GM20431 (cell line): ENCODE measurements at regions not wholly inside any gene's neighbourhood (a gene's known extent, or its start where the extent isn't known, plus 50 kb on each side); places are given as distances from the start of the nearest gene placed in this dataset.

Experiments
- in situ Hi-C: fragments of 300-500 bp; cut with MseI, MboI; formaldehyde crosslinking; loops from one replicate; pipeline ENCODE4 v1.15.0; 2020; ENCODE audit warnings: low sequenced_read_pairs; ENCODE audit not compliant: unreplicated experiment

DNA sequence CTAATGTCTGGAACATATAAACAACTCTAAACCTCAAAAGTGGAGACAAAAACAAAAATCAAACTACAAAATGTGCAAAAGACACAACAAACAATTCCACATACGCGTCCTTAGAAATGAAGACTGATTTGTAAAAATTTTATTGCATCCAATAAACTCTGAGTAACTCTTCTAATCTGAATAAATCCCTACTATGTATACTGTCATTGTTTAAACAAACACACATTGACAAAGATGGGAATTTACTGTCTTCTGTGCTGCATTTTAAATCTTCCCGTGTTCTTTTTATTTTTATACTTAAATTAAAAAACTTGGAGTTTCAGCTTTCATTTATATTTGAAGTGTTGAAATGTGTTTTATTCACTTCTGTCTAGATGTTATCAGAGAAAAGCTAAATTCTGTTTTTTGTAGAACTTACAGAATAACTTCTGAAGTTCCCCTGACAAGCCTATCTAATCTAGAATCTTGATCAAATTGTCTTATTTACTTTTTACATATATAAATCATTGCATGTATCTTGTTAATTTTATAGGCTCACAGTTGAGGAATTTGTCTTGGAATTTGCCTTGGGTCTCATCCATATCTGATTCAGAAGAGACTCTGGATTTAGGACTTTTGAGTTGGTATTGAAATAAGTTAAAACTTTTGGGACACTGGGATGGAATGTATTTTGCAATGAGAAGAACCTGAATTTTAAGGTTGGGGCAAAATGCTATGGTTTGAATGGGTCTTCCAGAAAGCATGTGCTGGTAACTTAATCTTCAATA is 2064.4 kb upstream of the C9orf72 start:
- in situ Hi-C loops = no loop called here

DNA sequence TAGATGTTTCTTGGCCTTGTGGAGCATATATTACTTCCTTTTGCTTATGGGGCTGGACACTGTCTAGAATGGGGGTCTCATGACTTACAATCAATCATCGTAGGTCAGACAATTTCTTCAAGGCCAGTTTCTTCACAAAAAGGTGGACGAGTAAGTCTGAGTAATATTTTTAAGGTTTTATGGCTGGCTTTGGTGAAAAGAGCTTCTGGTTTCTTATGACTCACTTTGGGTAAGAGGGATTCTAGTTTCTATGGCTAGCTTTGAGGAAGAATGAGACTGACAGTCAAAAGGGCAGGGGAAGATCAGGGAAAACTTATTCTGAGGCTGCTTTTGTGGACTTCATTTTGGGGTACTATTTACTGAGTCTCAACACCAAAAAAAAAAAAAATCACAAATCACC is 2067.2 kb upstream of the C9orf72 start:
- in situ Hi-C loops = no loop called here

DNA sequence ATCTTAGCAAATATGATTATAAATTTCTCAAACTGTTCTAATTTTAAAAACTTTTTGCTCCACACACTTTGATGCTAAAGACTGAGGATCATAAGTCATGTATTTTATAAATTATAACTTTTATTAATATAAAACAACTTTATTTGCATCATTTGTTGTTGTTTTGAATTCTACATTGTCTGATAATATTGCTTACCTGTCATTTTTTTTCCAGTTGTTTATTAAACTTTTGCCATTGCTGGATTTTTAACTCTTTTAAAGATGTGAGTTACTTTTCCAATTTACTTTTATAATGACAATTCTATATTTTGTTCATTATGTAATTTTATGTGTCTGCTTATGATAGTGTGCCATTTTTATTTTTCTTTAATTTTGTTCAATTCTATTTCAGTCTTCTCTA is 2071.2 kb upstream of the C9orf72 start:
- in situ Hi-C loops = no loop called here

DNA sequence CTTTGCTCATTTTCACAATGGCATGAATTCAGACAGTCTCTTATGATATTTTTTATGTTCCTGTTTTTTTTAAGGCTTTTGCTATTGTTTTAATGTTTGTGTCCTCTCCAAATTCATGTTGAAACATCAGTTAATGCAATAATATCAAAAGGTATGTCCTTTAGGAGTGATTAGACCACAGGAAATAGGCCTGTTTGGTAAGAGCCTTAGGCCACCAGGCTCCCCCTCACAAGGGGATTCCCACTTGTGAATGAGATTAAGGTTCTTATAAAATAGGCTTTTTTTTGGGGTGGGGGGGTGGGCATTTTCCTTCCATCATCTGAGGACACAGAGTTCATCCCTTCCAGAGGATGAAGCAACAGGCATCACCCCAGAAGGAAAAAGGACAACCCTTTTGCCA is 2074.2 kb upstream of the C9orf72 start:
- in situ Hi-C loops = no loop called here

DNA sequence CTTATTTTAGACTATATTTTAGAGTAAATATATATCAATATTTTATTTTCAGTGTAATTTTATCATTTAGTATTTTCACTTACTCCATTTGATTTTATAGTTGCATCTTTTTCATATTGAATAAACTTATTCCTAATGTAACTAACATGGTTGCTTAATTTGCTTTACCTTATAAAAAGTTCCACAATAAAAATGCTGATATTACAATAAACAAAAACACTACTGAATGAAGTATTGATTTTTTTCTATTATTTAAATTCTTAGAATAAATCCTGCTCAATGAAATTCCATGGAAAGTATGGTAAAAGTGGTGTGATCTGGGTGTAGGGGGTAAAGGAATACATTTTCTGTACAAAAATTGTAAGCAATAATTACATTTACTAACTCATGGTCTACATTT is 2074.9 kb upstream of the C9orf72 start:
- in situ Hi-C loops = no loop called here

DNA sequence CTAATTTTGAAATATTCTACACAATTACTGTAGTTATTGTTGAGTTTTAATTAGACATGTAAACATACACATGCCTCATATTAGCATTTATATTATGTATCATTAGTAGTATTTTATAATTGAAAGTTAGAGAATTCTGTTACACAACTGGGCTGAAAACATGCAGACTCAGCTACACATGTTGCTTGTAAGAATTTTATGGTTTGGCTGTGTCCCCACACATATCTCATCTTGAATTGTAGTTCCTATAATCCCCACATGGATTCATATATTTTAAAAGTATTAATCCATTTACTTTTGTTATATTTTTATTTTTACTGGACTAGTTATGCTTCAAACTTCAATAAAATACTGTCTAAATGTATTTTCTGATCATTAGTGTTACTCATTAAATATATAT is 2075.3 kb upstream of the C9orf72 start:
- in situ Hi-C loops = no loop called here

DNA sequence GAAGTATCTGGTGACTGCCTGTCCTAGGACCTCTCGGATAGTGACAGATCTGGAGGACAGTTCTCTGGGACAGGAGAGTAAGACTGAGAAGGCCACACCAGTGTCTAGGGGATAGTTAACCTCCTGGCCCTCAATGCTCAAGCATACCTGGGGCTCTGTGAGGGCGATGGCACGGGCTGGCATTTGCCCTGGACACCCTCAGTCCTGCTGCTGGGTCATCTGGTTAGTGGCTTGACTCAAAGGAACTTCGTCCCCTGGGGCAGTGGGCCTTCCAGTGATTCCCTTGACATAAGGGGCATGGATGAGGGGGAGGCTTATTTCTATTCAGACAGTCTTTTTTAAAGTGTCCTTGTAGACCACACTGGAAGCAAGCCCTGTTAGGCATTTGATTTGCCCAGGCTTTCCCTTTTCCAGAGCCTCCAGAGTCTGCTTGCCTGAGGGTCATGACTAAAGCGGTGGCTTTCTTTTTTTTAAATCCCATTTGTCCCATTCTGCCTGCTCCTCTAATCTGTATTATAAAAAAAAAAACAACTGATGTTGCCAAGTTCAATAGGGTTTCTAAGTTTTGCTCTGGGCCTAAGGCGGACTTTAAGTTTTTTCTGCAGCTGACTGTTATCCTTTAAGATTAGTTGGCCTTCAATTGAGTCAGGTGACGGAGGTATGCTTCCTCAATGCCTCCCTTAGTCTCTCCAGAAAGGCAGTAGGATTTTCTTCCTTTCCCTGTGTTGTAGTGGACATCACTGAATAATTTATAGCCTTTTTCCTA is 2083.5 kb upstream of the C9orf72 start:
- in situ Hi-C loops = no loop called here

DNA sequence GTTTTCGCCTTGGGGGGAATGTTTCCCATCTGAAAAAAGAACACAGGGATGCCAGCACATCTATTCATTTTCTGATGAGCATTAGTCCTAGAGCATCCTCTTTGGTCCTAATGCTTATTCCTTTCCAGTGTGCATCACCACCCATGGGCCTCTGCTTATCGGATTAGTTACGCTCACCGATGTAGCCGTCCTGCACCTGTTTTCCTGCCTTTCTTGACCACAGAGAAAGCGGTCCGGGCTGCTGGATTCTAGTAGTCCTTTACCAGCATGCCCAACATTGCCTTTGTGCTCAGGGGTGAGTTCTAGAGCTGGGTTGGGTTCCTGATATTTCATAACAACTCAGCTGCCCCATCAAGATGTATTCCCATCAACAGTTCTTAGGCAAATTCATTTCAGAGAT is 2084.5 kb upstream of the C9orf72 start:
- in situ Hi-C loops = no loop called here

DNA sequence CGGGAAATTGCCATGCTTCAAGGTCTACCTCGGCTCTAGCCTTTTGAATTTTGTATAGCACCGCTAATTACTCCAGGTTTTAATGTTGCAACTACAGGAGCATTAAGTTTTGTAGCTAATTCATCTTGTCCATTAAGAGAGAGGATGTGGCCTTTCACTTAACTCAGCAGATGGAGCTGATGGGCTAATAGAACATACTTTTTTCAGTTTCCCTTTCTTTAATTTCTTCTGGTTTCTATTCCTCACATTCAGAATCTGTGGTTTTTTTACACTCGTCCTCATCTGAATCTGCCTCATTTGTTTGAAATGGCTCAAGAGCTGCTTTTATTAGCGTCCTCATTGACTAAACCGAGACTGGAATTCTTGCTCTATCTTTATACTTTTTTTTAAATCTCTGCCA is 2085.7 kb upstream of the C9orf72 start:
- in situ Hi-C loops = no loop called here

DNA sequence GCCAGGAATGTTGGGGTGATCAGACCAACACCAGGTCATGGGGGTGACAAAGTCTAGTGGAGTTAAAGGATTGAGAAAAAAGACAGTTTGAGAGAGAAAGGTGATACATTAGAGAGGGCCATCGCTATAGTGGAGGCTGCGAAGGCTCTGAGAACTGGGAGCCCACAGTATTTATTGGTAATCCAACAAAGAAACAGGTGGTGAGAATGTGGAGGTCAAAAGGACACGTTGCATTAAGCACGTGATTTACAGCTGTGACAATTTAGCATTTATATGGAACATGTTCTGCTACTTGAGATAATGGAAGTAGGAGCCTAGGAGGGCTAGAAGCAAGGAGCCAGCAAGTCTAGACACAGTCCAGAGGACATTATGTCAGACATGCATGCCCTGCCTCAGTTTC is 2086.5 kb upstream of the C9orf72 start:
- in situ Hi-C loops = no loop called here

DNA sequence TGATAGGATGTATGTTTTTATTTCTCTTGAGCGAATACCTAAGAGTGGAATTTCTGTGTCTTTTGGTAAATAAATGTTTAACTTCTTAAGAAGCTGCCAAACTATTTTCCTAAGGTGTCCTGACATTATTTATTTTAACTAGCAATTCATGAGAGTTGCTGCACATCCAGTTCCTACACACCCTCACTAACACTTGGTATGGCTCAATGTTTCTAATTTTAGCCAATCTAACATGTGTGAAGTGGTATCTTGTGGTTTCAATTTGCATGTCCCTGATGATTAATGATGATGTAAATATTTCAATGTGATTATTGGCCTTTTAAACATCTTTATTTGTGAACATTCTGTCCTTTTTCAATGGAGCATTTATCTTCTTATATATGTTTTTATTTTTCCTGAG is 2095.5 kb upstream of the C9orf72 start:
- in situ Hi-C loops = no loop called here

DNA sequence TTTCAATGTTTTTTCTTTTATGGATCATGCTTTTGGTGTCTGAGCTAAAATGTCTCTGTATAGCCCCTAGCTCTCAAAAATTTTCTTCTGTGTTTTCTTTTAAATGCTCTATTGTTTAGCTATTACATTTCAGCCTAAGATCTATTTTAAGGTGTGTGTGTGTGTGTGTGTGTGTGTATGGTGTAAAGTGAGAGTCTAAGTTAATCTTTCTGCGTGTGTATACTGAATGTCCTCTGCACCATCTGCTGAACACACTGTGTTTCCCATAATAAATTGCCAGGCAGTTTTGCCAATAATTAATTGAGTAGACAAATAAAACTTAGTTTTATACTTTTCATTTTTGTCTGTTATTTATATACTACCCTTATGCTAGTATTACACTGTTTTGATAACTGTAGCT is 2096.3 kb upstream of the C9orf72 start:
- in situ Hi-C loops = no loop called here

DNA sequence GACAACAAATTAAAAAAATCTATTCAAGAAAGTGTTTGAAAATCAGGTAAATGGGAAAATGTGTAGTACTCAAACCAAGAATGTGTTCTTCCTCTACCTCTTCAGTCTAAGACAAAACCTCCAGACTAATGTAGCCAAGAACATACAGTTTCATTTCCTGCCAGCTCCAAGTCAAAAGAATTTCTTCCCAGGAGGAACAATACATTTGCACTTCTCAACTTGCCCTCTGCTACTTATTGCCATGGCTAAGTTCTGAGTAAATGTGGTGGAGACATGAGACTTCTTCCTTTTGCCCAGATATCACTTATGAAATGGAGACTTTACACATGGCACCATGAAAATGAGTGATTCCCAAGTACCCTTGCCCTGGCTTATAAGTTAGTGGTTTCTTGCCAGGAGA is 2112.2 kb upstream of the C9orf72 start:
- in situ Hi-C loops = no loop called here

DNA sequence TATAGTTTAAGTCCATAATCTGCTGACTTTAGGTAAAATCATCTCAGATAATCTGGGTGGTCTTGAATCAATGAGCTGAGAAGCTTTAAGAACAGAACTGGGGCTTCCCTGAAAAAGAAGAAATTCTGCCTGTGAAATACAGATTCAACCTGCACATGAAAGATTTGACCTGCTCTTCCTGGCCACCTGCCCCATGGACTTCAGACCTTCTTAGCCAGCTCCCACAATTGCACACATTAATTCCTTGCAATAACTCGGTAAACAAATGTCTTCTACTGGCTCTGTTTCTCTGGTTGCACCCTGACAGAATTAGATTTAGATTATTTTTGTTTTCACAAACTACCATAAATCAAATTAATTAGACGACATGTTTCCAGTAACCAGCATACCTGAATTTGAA is 2117.9 kb upstream of the C9orf72 start:
- in situ Hi-C loops = no loop called here

DNA sequence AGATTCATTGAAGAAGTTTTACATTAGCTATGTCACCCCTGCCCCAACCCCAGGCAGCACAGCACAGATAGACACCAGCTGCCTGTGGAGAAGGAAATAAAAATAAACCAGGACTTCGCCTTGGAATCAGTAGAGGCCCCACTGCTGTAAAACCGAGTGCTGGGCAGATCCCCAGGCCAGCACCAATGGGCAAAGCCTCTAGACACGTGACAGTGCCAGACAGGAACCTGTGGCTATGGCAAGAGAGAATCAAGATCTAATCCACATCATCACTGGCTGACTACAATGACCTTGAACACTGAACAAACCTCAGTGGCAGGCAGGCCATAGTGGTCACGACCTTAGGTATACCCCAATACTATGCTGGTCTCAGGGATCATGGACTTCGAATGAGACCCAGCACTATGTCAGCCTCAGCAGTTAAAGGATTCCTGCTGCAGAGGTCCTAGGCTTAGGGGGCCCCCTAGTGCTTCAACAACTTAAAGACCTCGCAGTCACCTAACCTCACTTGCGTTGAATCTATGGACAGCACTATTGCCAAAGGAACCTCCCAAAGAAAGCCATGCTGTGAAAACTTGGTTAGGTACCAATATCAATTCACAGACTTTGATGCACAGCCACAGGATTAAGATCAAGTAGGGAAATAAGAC is 2118.6 kb upstream of the C9orf72 start:
- in situ Hi-C loops = no loop called here

DNA sequence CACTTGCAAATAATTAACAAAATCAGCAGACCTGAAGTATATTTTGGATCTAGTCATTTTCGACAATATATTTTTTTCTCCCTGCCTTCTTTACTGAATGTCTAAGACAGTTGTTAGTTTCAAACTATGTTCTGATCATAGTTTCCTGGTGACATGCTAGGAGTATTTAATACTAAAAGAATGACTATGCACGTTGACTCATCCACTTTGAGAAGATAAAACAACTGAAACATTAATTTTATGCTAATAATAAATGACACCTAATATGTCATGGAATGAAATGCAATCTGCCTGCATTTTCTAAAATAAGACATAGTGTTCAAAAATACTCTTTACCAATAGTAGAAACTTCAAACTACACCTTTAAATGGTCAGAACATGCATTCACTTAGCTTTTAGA is 2123.7 kb upstream of the C9orf72 start:
- in situ Hi-C loops = no loop called here

DNA sequence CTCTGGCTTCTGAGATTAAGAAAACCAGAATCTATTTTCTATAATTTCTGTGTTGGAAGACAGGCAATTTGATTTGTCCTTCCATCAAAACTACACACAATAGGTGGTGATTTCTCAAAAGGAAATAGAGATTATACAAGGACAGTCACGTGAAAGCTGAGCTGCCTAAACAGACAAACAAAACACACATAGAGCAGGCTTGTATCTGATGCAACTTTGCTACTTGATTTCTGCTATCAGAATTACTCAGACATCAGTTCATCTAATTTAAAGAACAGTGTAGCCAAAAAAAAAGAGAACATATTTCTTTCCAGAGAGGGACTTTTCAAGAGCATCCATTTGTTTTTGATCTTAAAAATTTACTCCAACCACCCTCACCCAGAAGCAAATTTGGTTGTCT is 2128.3 kb upstream of the C9orf72 start:
- in situ Hi-C loops = no loop called here

DNA sequence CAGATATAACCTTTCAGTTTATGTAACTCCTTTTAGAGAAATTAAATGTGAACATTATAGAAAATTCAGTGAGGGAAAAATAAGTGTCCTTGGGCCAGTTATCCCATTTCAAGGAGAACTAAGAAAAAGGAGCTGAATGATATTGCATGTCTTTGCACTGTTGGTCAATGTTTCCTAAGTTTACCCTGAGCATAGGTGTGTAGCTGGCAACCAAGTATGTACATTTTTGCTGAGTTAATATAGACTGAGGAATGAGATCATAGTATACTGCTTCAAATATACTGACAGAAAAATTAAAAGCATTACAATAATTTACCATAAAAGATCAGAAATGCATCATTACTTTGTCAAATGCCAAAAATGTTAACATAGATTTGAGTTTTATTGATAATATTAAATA is 2128.7 kb upstream of the C9orf72 start:
- in situ Hi-C loops = no loop called here

DNA sequence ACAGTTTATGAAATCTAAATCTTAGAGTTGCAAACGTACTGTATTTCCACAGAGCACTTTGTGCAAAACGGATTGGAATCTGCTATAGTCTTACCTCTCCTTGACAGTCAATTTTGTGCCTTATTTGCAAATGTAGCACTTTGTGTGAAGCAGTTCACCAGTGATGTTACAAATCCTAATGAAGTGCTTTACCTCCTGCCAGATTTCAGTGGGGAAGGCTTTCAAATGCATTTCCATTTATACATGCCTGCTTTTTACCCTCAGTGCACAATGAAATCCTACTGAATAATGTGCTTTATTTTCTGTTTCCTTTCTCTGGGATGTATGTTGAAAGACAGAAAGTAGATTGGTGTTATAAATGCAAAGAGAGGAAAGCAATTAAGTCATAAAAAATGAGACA is 2141.6 kb upstream of the C9orf72 start:
- in situ Hi-C loops = no loop called here

DNA sequence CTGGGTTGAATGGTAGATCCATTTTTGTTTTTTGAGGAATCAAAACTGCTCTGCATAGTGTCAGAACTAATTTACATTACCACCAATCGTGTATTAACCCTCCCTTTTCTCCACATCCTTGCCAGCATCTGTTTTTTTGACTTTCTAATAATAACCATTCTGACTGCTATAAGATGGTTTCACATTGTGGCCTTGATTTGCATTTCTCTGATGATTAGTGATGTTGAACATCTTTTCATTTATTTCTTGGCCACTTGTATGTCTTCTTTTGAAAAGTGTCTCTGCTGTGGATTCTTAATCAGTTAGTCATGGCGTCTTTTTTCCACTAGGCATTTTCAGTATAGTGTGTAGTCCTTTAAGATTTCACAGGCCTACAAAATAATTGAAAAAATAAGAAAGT is 2144.3 kb upstream of the C9orf72 start:
- in situ Hi-C loops = no loop called here

DNA sequence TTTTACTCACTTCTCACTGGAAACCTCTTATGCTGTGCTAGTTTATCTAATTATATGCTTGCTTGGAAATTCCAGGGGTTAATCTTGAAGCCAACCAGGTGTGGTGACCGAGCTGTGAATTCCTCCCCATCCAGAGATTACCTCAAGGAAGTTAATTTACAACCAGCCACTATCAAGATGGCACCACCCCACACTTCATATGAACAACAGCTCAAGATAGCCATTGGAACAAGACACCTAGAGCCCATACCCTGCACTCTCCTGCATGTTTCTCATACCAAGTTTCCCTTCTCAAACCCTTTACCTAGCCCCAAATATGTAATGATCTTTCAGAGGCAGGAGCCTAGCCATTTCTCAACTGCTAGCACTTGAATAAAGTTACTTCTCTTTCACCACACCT is 2156.9 kb upstream of the C9orf72 start:
- in situ Hi-C loops = no loop called here
